ENCODE measurements at regions not wholly inside any gene's neighbourhood (a gene's known extent, or its start where the extent isn't known, plus 50 kb on each side); places are given as distances from the start of the nearest gene placed in this dataset.
"Not testable (repeated sequence)": the region's sequence is repeated elsewhere in the genome, so short reads cannot be mapped to it uniquely, and the experiment has no call there.

DNA sequence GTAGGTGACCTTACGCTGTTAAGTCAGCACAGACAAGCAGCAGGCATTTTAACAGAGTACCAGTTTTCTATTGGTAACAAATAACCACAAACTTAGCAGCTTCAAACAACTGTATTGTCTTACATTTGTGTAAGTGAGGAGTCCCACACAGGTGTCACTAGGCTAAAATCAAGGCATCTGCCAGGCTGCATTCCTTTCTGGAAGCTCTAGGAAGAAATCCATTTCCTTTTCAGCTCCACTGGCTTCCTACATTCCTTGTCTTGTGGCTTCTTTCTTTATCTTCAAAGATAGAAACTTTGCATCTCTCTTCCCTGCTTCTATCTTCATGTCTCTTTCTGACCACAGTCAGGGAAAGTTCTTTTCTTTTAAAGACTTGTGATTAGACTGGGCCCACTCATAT is 139.9 kb downstream of the TMEM144 start:
- Histone ChIP-seq H2AFZ (ENCODE audit: low read length) (no peak overlapping the region), H3K4me2 (ENCODE audit: low read length) (no peak overlapping the region), H4K20me1 (ENCODE audit: insufficient read depth, low read length) (no peaks in the 10 kb centered on the region), H3K27me3 (ENCODE audit: insufficient read depth, low read length) (no peaks in the 10 kb centered on the region), H3K9me2 (ENCODE audit: low read depth, low read length) (no peaks in the 10 kb centered on the region), H3K27ac (ENCODE audit: low read depth, low read length, poor library complexity, severe bottlenecking) (no peak overlapping the region), H3K4me1 (ENCODE audit: insufficient read depth, low read length, severe bottlenecking) (no peaks in the 10 kb centered on the region), H3K4me3 (ENCODE audit: low read depth, low read length, poor library complexity, severe bottlenecking) (no peak overlapping the region), H3K9me3 (ENCODE audit: low read length) (no peaks in the 10 kb centered on the region), H3K9ac (ENCODE audit: low read length) (no peak overlapping the region), H3K36me3 (ENCODE audit: insufficient read depth, low read length) (no peaks in the 10 kb centered on the region), H3F3A (ENCODE audit: insufficient read depth, low read length) (no peaks in the 10 kb centered on the region), H3K79me2 (ENCODE audit: insufficient read depth, low read length) (no peaks in the 10 kb centered on the region)
- TF ChIP-seq, protein P1, sequence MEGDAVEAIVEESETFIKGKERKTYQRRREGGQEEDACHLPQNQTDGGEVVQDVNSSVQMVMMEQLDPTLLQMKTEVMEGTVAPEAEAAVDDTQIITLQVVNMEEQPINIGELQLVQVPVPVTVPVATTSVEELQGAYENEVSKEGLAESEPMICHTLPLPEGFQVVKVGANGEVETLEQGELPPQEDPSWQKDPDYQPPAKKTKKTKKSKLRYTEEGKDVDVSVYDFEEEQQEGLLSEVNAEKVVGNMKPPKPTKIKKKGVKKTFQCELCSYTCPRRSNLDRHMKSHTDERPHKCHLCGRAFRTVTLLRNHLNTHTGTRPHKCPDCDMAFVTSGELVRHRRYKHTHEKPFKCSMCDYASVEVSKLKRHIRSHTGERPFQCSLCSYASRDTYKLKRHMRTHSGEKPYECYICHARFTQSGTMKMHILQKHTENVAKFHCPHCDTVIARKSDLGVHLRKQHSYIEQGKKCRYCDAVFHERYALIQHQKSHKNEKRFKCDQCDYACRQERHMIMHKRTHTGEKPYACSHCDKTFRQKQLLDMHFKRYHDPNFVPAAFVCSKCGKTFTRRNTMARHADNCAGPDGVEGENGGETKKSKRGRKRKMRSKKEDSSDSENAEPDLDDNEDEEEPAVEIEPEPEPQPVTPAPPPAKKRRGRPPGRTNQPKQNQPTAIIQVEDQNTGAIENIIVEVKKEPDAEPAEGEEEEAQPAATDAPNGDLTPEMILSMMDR (IDR thresholded peaks at IDR 0.05; ENCODE audit: low read length) = no peak
- TF ChIP-seq EZH2 (IDR thresholded peaks at IDR 0.05; ENCODE audit: borderline replicate concordance, low read length) = no peak

DNA sequence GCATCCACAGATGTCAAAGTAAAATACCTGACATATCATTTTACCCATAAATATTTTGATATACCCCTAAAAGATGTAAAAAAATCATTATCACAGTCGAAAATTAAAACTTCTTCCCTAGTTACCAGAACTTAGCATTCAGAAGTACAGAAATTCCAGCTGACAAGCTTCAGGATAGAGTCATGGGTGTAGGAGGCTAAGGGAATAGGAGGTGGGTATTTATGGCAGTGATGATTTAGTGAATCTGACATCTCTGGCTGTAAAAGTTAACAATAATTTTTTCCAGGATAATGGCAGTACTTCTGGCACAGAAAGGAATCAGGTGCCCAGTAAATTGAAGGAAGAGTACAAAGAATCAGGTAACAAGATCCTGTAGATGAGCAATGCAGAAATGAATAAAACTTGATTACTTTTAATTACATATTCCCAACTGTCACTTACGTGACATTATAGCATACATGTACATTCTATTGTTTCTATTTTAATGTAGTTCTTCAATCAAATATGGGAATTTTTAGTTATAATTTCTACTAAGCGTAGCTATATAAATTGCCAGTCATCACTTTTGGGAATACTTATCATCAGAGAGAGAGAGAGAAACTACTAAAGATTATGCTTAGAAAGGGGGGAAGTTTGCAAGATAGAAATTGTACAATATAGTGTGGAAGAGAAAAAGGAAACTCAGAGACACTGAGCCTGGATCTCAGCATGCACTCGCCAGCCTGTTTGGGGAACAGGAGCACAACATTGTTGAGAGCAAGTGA is 143.4 kb downstream of the TMEM144 start:
- TF ChIP-seq, protein P1 (IDR thresholded peaks at IDR 0.05; ENCODE audit: low read length) = no peak
- TF ChIP-seq EZH2 (IDR thresholded peaks at IDR 0.05; ENCODE audit: borderline replicate concordance, low read length) = no peak
- Histone ChIP-seq H3F3A (ENCODE audit: insufficient read depth, low read length) (no peaks in the 10 kb centered on the region), H3K4me1 (ENCODE audit: insufficient read depth, low read length, severe bottlenecking) (no peaks in the 10 kb centered on the region), H3K9ac (ENCODE audit: low read length) (no peak overlapping the region), H4K20me1 (ENCODE audit: insufficient read depth, low read length) (no peaks in the 10 kb centered on the region), H3K27ac (ENCODE audit: low read depth, low read length, poor library complexity, severe bottlenecking) (no peak overlapping the region), H3K4me2 (ENCODE audit: low read length) (no peak overlapping the region), H3K9me2 (ENCODE audit: low read depth, low read length) (no peaks in the 10 kb centered on the region), H3K36me3 (ENCODE audit: insufficient read depth, low read length) (no peaks in the 10 kb centered on the region), H3K9me3 (ENCODE audit: low read length) (no peaks in the 10 kb centered on the region), H3K79me2 (ENCODE audit: insufficient read depth, low read length) (no peaks in the 10 kb centered on the region), H3K4me3 (ENCODE audit: low read depth, low read length, poor library complexity, severe bottlenecking) (no peak overlapping the region), H3K27me3 (ENCODE audit: insufficient read depth, low read length) (no peaks in the 10 kb centered on the region), H2AFZ (ENCODE audit: low read length) (no peak overlapping the region)

DNA sequence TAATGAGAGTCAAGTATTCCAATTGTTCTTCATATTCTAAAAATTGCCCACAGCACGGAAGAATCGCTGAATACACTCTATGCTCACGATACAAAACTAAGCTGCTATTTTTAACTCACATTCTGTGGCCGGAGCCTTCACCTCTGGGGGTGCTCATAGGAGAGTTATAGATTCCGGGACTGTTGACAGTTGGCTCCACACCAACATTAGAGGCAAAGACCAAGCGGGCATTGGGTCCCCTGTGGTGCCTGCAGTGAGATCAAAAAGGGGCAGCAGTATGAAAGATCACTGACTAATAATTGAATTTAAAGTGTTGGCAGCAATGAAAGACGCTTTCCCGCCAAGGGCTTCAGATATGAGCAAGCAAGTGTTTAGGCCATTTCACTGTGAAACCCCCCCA is 146.0 kb downstream of the TMEM144 start:
- no peak overlapping the region for H3K4me2 ChIP-seq (ENCODE audit: low read length)
- H3K36me3 ChIP-seq (ENCODE audit: insufficient read depth, low read length) = no peaks in the 10 kb centered on the region
- no peaks in the 10 kb centered on the region for H4K20me1 ChIP-seq (ENCODE audit: insufficient read depth, low read length)
- no peak overlapping the region for H3K9ac ChIP-seq (ENCODE audit: low read length)
- H3K27me3 ChIP-seq (ENCODE audit: insufficient read depth, low read length) = no peaks in the 10 kb centered on the region
- H3K4me3 ChIP-seq (ENCODE audit: low read depth, low read length, poor library complexity, severe bottlenecking) = no peak overlapping the region
- H3K9me3 ChIP-seq (ENCODE audit: low read length) = no peaks in the 10 kb centered on the region
- H3K9me2 ChIP-seq (ENCODE audit: low read depth, low read length) = no peaks in the 10 kb centered on the region
- H3K79me2 ChIP-seq (ENCODE audit: insufficient read depth, low read length) = no peaks in the 10 kb centered on the region
- H2AFZ ChIP-seq (ENCODE audit: low read length) = no peak overlapping the region
- H3F3A ChIP-seq (ENCODE audit: insufficient read depth, low read length) = no peaks in the 10 kb centered on the region
- H3K27ac ChIP-seq (ENCODE audit: low read depth, low read length, poor library complexity, severe bottlenecking) = no peak overlapping the region
- H3K4me1 ChIP-seq (ENCODE audit: insufficient read depth, low read length, severe bottlenecking) = no peaks in the 10 kb centered on the region
- no peak for TF ChIP-seq EZH2 (IDR thresholded peaks at IDR 0.05; ENCODE audit: borderline replicate concordance, low read length)
- TF ChIP-seq, protein P1 (IDR thresholded peaks at IDR 0.05; ENCODE audit: low read length) = no peak

DNA sequence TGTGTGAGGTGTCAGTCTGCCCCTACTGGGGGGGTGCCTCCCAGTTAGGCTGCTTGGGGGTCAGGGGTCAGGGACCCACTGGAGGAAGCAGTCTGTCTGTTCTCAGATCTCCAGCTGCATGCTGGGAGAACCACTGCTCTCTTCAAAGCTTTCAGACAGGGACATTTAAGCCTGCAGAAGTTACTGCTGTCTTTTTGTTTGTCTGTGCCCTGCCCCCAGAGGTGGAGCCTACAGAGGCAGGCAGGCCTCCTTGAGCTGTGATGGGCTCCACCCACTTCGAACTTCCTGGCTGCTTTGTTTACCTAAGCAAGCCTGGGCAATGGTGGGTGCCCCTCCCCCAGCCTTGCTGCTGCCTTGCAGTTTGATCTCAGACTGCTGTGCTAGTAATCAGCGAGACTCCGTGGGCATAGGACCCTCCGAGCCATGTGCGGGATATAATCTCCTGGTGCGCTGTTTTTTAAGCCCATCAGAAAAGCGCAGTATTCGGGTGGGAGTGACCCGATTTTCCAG is 153.7 kb upstream of the RXFP1 start:
- H3K79me2 ChIP-seq (ENCODE audit: insufficient read depth, low read length); H3K4me2 ChIP-seq (ENCODE audit: low read length); H3K27me3 ChIP-seq (ENCODE audit: insufficient read depth, low read length); H3K9ac ChIP-seq (ENCODE audit: low read length); H3K9me3 ChIP-seq (ENCODE audit: low read length); H3K4me1 ChIP-seq (ENCODE audit: insufficient read depth, low read length, severe bottlenecking); H3K4me3 ChIP-seq (ENCODE audit: low read depth, low read length, poor library complexity, severe bottlenecking); H3K36me3 ChIP-seq (ENCODE audit: insufficient read depth, low read length); H2AFZ ChIP-seq (ENCODE audit: low read length); H3K27ac ChIP-seq (ENCODE audit: low read depth, low read length, poor library complexity, severe bottlenecking); H4K20me1 ChIP-seq (ENCODE audit: insufficient read depth, low read length); H3K9me2 ChIP-seq (ENCODE audit: low read depth, low read length); H3F3A ChIP-seq (ENCODE audit: insufficient read depth, low read length): not testable (repeated sequence)
